Activated gamma-delta T cell treated with anti-CD3 and anti-CD28 coated beads, Interleukin-2, amount 50 U/mL, for 16 hours (primary cell): ENCODE measurements at regions not wholly inside any gene's neighbourhood (a gene's known extent, or its start where the extent isn't known, plus 50 kb on each side); places are given as distances from the start of the nearest gene placed in this dataset.

Experiments used
- DNase-seq: peaks from one replicate; pipeline ENCODE4 v3.0.0-alpha.2; 2020; ENCODE audit warnings: low read depth

DNA sequence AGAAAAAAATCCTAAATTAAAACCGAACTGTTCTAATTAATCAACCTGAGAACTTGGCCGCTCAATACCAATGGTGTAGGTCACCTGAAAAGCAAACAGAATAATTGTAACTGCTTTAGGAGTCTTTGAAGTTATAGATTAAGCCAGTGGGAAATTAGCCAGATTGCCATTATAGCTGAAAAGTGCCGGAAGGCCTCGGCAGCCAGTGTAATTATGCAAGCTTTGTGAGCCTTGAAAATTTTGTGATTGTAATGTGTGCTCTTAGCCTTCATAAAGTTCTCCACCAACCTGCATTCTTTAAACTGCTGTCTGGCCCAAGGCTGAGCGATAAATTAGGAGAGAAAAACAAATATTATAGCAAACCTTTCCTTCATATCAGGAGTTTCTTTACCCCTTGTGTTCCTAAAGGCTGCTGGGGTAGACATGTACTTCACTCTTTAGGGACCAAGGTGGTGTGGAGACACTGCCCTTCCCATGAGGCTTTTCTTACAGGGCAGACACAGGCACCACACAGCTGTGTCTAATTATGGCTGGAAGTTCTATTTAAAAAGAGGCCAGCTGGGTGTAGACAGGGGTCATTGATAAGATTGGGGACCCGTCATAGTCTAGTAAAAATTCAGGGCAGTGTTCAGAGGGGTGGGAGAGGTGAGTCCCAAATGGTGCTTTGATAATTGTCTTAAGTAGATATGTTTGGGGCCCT lies 991.2 kb downstream of the FLRT2 start:
- DNase-seq, result no peak

DNA sequence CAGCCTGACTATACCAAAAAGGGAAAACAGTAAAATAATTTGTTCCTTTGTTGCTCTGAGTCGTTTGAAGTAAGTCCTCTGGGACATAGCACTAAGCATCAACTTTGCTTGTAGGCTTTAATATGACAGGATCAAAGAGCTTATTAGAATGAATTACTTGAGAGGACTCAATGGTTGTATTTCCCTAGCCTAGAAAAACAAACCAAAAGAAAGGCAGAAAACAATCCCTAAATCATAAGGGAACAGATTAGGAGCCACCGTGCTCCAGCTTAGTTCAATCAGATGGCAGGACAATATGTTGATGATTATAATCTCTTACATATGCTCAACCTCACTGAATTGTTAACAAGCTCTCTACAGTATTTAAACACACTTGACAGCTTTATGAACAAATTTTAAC lies 988.4 kb downstream of the FLRT2 start:
- no peak for DNase-seq

DNA sequence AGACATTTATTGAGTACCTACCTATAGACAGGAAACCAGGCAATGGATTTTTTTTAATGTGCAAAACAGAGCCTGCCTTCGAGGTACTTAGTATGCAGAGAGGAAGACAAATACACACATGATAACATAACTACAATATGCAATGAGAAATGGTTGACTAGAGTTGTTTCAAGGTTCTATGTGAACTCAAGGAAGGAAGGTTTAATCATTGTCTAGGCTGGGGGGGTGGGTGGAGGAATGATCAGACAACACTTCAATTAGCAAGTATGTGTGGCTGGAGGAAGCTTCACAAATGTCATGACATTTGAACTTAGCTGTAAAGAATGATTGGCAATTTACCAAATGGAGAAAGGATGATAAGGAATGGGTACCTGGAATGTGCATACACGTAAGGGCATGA lies 985.3 kb downstream of the FLRT2 start:
- no peak for DNase-seq

DNA sequence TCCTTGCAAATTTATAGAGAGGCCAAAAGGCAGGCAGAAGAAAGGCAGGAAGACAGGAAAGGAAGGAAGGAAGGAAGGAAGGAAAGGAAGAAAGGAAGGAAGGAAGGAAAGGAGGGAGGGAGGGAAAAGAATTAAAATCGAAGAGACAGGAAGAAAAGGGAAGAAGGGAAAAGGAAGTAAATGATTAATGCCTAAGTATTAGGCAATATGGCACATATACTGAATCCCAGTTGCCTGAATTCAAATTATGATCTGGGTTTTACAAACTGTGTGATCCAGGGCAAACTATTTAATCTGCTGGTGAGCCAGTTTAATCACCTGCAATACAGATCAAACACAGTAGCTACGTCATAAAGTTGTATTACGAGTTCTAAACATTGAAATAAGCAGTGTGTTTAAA lies 983.6 kb downstream of the FLRT2 start:
- no peak for DNase-seq

DNA sequence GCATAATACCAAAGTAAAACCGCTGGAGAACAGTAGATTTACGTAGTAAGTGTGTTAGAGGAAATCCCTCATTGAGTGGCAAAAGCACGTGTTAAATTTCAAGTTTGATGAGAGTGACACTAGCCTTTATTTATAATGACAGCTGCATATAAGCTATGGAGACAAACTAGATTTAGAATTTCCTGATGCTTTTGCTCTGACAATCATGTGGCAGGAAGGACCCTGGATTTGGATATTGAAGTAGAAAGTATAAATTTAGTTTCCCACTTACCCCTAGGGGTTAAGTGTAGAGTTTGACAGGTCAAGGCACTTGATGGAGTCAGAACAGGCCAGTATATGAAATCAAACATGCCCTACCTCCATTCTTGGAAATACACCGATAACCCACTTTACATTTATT lies 983.1 kb downstream of the FLRT2 start:
- no peak for DNase-seq

DNA sequence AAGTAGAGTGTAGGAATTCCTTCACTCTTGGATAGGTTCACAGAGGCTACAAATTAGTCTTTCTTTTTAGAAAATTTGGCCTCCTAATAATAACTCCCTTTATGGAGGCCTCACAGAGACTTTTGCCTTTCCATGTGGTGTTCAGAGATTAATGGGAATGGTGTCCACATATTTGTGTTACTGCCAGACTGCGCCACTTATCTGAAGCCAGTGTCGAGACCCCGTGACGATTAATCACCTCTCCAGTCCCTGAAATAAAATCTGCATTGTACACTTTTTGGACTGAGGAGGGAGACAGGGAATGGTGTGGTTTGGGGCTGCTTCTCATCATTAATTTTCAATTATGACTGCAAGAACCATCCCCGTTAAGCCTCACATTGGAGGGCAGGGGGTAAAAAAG lies 980.5 kb downstream of the FLRT2 start:
- DNase-seq, result no peak

DNA sequence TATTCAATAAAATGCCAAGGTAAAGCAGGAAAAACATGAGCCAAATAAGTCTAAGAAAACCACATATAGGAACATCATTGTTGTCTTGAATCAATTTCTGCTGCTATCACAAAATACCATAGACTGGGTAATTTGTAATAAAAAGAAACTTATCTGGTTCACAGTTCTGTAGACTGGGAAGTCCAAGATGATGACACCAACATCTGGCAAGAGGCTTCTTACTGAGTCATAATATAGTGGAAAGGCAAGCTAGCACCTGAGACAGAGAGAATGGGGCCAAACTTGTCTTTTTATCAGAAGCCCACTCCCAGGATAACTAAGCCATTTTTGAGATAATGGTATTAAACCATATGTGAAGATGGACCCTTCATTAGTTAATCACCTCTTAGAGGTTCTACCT lies 975.9 kb downstream of the FLRT2 start:
- DNase-seq, result no peak

DNA sequence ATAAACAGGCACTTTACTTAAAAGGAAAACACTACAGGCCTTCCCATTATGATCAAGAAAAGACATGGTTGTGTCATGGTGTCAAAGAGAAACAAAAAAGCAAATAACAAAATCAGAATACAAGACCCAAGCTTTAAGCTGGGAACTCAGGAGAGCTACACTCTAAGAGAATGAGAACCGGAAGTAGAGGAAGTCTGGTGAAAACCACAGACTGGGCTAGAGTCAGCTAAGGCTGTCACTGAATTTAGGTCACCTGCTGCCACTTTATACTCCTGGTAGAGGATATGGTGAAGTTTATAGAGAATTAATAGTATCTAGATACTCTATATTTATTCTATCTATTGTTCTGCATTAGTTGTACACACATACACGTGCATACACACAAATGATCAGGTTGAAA lies 971.7 kb downstream of the FLRT2 start:
- no peak for DNase-seq

DNA sequence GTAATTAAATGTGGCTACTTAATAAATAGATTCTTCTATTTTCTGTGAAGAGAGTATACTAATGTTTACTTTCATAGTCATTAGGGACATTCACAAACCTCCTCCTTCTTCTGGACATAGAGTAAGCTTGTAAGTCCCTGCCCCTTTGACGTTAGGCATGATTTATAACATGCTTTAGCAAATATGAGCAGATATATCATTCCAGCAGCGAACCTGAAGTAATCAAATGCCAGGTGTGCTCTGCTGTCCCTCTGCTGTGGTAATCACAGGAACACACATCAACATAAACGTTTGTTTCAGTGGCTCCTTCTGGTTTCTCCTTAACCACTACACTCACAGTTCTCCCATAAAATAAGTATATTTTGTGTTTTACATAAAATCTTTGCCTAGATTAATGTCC lies 961.8 kb downstream of the FLRT2 start:
- no peak for DNase-seq

DNA sequence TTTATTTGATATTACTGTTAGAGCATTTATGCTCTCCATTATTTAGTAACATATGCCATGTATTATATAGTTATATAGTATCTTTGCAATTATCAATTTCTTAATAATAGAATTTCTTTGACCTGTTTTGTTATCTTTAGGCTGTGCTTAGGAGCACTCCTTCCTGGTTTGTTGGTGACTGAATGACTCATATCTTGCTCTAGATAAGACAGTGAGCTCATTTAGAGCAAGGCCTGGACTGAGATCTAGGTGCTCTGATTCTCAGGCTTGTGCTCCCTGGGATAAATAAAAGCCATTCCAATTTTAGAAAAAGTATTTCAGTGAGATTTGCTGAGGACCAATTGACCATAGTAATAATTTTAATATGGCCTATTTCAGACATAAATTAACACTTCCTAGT lies 951.2 kb downstream of the FLRT2 start:
- DNase-seq, result no peak

DNA sequence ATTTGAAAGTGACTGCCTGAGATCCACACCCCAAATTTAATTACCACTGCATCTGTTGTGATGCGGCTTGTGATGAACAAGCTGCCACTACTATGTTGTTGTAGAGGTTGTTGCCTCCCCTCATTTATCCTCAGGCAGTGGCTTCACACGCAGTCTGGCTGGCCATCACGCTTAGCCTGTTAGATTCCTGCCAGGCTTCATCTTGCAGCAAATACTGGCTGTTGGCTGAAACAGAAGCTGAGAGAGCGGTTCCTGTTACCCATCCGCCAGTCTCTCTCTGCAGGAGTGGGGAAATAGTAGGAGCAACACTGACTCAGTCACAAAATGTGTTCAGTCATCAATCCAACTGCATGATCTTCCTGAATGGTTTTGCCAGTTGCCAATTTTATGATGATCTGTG lies 934.4 kb downstream of the FLRT2 start:
- no peak for DNase-seq

DNA sequence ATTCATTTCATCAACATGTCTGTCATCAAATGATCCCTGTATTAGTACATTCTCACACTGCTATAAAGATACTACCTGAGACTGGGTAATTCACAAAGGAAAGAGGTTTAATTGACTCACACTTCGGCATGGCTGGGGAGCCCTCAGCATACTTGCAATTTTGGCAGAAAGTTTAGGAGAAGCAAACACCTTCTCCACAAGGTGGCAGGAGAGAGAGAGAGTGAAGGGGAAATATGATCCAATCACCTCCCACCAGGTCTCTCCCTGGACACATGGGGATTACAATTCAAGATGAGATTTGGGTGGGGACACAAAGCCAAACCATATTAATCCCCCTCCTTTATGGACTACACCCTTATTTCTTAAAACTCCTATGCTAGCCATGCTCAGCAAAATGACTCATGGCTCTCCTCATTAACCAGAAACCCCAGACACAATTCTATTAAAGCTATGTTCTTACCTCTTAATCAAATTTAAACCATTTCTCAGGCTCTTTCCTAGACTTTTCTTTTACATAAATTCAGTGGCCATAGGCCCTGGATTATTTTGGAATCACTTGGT lies 932.3 kb downstream of the FLRT2 start:
- DNase-seq, result no peak

DNA sequence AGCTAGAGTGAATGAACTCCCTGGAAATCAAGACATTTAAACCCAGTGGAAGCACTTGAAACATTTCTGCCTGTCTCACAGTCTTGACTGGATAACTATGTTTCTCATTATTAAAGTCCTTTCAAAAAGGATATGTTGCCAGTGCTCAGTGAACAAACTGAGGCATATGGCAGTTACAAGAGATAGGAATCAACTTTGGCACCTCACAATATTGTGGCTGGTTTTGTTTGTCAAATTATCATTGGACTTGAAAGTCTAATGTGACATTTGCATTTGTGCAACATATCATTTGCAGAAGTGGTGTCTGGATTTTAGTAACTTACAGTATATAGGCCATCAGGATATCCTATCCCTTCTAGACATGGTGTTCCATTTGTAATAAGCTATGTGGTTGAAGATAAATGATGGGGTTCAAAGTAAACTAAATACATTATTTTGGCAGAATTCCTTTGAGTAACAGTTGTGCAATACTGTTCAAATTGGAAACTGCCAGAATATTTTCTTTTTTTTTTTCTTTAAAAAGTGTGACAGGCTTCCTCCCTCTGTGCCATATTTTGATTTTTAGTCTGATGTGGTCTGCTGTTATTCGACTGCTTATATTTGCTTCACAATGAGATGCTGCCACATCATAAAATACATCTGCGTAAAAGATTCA lies 927.7 kb downstream of the FLRT2 start:
- no peak for DNase-seq

DNA sequence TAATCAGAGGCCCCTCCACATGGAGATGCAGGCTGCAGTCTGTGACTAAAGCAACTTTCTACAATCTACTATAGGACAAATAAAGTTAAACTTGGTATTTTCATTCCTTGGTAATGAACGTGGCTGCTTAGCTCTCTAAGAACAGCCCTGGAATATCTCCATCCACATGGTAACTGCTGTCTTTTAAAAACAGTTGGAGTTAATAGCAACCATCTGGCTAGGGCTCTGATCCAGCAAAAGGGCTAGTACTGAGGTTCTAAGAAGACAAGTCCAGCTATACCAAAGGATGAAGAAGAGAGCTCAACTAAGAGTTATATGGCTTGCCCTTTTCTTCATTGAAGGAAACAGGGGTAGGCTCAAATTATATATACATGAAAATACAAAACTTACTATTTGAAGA lies 920.1 kb downstream of the FLRT2 start:
- no peak for DNase-seq

DNA sequence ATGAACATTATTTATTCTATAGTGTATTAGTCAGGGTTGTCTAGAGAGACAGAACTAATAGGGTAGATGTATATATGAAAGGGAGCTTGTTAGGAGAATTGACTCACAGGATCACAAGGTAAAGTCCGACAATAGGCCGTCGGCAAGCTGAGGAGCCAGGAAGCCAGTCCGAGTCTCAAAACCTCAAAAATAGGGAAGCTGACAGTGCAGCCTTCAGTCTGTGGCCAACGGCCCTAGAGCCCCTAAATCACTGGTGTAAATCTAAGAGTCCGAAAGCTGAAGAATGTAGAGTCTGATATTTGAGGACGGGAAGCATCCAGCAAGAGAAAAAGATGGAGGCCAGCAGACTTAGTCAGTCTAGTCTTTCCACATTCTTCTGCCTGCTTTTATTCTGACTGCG lies 912.2 kb downstream of the FLRT2 start:
- DNase-seq, result no peak

DNA sequence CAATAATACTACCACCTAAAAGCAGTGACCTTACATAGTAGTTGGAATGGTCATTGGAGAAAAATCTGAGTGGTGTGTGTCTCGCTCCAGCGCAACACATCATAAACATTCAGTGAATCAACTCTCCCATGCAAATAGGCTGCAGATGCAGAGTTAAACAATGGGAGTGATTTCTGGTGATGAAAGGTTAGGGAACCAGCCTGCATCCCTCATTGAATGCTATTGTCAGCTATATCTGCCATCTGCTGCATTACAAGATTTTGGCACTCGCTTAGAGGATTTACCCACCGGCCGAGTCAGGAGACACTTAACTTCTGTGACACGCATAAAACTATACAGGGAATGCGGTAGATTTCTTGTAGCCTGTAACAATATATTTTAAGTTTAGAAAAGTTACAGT lies 900.9 kb downstream of the FLRT2 start:
- DNase-seq, result no peak

DNA sequence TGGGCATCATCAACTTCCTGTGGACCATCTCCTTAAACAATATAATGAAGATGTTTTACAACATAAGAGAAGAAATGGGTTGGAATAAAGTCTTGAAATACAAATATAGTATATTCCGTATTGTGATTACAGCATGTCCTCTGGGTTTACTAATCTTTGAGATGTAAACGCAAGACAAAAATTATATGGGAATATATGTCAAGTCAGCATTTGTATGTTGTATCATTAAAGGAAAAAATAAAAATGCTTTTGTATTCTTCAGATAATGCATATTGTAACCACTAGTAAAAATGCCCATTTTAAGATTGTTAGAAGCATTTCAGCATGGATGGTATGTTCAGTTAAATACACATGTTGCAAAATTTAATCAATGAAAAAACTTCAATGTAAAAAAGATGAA lies 893.3 kb downstream of the FLRT2 start:
- DNase-seq, result no peak

DNA sequence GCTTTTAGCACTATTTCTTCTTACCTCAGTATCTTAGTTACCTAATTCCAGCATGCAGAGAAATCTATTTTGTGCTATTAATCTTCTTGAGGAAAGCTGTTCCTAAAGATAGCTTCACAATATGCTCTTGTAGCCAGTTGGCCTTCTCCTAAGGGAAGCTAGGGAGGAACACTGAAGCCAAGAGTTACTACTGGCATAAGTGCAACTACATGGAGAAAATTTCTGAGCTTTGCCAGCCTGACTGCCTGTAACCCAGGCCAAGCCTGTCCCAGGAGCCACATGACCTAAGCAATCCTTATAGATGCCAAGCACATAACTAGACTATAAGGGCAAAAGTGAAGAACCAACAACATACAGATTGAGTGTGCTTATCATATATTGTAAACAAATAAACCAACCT lies 890.2 kb downstream of the FLRT2 start:
- DNase-seq, result no peak

DNA sequence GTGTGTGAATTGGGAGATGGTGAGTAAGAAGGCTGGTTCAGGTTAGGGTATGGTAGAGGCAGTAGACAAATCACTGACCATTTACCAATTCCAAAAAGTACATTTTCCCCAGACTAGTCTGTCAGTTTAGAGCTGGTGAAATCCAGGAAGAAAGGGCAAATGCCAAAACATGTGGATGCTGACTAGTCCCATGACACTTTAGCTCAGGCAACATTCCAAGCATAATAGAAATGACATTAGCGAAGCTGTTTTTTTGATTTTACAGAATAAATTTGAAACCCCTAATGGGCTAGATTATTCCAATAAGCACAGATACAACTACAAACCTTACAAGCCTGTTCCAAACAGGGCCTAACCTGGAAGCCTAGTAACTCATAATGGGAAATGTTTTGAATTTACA lies 884.2 kb downstream of the FLRT2 start:
- DNase-seq, result no peak

DNA sequence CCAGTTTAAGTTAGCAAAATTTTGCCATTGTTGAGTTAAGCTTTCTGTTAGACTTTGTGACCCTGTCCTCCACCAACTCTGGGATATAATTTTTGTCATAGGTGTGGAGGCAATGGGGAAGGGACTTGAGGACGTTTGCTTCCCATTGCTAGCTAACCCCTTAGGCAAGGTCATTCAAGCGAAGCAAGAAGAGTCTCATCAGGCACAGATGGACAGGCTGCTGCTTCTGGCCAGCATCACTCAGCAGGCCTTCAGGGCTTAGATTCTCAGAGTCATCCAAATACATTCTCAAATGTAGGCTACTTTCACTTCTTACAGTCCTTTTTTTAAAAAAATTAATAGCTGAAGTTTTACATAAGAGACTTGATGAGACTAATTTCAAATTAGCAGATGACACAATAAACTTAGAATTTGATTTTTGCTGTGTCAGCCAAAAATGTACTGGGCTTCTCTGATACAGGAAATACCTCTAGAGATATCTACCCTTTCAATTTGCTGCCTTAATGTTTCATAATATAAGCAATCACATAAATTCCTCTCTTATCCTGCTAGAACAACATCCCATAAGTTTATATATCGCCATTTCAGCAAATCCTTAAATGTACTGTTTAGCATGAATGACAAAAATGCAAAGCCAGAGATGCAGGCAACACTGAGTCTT lies 875.2 kb downstream of the FLRT2 start:
- DNase-seq, result no peak

DNA sequence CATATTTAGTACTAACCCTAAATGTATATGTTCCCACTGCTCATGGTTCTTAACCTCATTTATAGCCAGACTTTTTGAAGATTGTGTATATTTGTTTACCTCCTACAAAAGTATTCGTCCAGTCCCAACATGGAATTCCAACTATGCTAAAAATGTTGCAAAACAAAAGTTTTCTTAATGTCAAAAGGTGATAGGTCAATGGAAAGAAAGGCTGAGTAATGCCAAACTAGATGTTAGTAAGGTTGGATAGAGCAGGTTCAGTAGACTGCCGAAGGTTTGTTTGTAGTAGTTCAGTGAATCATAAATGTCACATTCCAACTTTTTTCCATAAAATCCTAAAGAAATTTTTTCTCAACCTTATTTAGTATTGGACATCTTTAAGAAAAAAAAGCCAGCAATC lies 874.5 kb downstream of the FLRT2 start:
- no peak for DNase-seq

DNA sequence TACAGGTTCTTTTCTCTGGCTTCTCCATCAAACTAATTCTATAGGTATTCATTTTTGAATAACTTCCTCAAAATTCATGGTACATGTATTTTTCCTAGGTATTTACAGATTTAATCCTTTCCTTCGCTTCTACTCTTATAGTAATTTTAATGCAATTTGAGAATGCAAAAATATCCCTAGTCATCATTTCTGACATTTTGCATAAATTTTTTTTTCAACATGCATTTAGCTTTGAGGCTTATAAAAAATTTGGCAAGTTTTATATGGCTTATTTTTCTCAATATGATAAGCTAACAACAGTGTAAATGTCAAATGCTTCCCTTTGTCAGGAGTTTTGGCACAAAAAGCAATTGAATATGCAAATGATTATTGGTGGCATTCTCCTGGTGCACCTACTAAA lies 872.6 kb downstream of the FLRT2 start:
- no peak for DNase-seq

DNA sequence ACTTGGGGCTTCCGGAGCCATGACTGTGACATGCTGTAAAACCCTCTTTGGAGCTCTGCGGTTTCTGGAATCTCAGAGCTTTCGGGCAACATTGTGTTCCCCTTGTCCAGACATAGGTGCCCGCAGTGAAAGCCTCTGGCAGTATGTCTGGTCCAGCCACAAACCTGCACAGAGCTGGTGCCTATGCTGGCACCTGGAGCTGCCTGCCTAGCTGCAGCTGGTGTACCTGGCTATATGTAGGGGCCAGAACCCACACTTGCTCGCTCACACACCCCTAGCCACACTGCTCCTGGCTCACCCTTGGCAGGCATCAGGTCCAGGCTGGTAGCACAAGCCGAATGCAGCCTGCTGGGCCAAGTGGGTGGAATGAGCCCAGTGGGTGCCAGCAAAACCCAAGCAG lies 861.1 kb downstream of the FLRT2 start:
- DNase-seq, result no peak
